HL-60/S4 (cell line): ENCODE measurements at regions not wholly inside any gene's neighbourhood (a gene's known extent, or its start where the extent isn't known, plus 50 kb on each side); places are given as distances from the start of the nearest gene placed in this dataset.

Experiments used
- in situ Hi-C: fragments of 300-500 bp; cut with MboI; formaldehyde crosslinking; loops from 2 replicates; pipeline ENCODE4 v1.14.3; 2022; ENCODE audit warnings: low sequenced_read_pairs

- in situ Hi-C loops = no loop called here
Observed at GRCh38 chr4:176970853-176971252, 178.1 kb upstream of the VEGFC start.

- in situ Hi-C loops = no loop called here
Observed at GRCh38 chr4:176971576-176972115, 178.9 kb upstream of the VEGFC start.

- in situ Hi-C loops = no loop called here
Observed at GRCh38 chr4:176979416-176979815, 186.7 kb upstream of the VEGFC start.

- in situ Hi-C loops = no loop called here
Observed at GRCh38 chr4:176981074-176981473, 188.4 kb upstream of the VEGFC start.

GRCh38 chr4:176981551-176981950 is 188.8 kb upstream of the VEGFC start:
- in situ Hi-C loops = no loop called here

GRCh38 chr4:176988226-176988625 is 195.5 kb upstream of the VEGFC start:
- in situ Hi-C loops = no loop called here

GRCh38 chr4:176989186-176989585 is 196.5 kb upstream of the VEGFC start:
- in situ Hi-C loops = no loop called here

- in situ Hi-C loops = no loop called here
Observed at GRCh38 chr4:176999935-177000543, 207.3 kb upstream of the VEGFC start.

- in situ Hi-C loops = no loop called here
Observed at GRCh38 chr4:177001271-177002175, 208.8 kb upstream of the VEGFC start.

GRCh38 chr4:177005674-177006230 is 213.0 kb upstream of the VEGFC start:
- in situ Hi-C loops = no loop called here

- in situ Hi-C loops = no loop called here
Observed at GRCh38 chr4:177006331-177006730, 213.6 kb upstream of the VEGFC start.

GRCh38 chr4:177008071-177008835 is 215.5 kb upstream of the VEGFC start:
- in situ Hi-C loops = no loop called here

GRCh38 chr4:177008836-177009501 is 216.2 kb upstream of the VEGFC start:
- in situ Hi-C loops = no loop called here

GRCh38 chr4:177010418-177010817 is 217.7 kb upstream of the VEGFC start:
- in situ Hi-C loops = no loop called here

GRCh38 chr4:177012918-177013545 is 220.3 kb upstream of the VEGFC start:
- in situ Hi-C loops = no loop called here

GRCh38 chr4:177016541-177017141 is 223.9 kb upstream of the VEGFC start:
- in situ Hi-C loops = no loop called here

GRCh38 chr4:177023951-177024350 is 231.2 kb upstream of the VEGFC start:
- in situ Hi-C loops = no loop called here

GRCh38 chr4:177032341-177032740 is 239.6 kb upstream of the VEGFC start:
- in situ Hi-C loops = no loop called here

- in situ Hi-C loops = no loop called here
Observed at GRCh38 chr4:177033135-177033534, 240.4 kb upstream of the VEGFC start.

- in situ Hi-C loops = no loop called here
Observed at GRCh38 chr4:177033632-177034031, 240.9 kb upstream of the VEGFC start.
